HepG2 (cell line): ENCODE measurements at regions not wholly inside any gene's neighbourhood (a gene's known extent, or its start where the extent isn't known, plus 50 kb on each side); places are given as distances from the start of the nearest gene placed in this dataset.
"Not testable (repeated sequence)": the region's sequence is repeated elsewhere in the genome, so short reads cannot be mapped to it uniquely, and the experiment has no call there.

Source experiments
- ATAC-seq: fragments of 200-7000 bp; cut with Tn5 transposase; 3 replicates; pipeline ENCODE4 v1.9.1; 2020; ENCODE audit warnings: mild to moderate bottlenecking, moderate library complexity
- BruUV-seq: library from RNA; stranded (reverse); fragments of 400-500 nt; replicated peaks from 2 replicates; lab custom pipeline; 2021; lab: Mats Ljungman, UMichigan
- CTCF ChIA-PET: fragments of 300-600 bp; formaldehyde crosslinking; extraction: SDS; loops from one replicate; lab custom pipeline; 2021; ENCODE audit warnings: low total read pairs, inconsistent platforms, low intra/inter-chr PET ratio; lab: Yijun Ruan, JAX
- POLR2A ChIA-PET: fragments of 350-600 bp; sonication (Branson Sonifier 250); formaldehyde crosslinking; loops from one replicate; lab custom pipeline; 2020; ENCODE audit warnings: antibody characterized with exemption, inconsistent platforms; lab: Yijun Ruan, JAX
- DNase-seq: peaks from one replicate; pipeline ENCODE4 v3.0.0-alpha.2; 2015; ENCODE audit warnings: low spot score
- FAIRE-seq: peaks from 3 replicates; lab custom pipeline; 2011; peaks lifted over from hg19 to GRCh38; lab: Jason Lieb, UNC
- H2AFZ ChIP-seq: one replicate; pipeline ENCODE4 v1.6.1; 2011; ENCODE audit warnings: low read length, inconsistent platforms
- H3K27ac ChIP-seq: fragments of 300-600 bp; 3 replicates; pipeline ENCODE4 v1.8.0; 2011; ENCODE audit warnings: mixed run types, mild to moderate bottlenecking, mixed read lengths, low read length, inconsistent platforms; ENCODE audit not compliant: insufficient read depth; ENCODE audit errors: extremely low read length
- H3K27me3 ChIP-seq, 2 experiments: fragments of 200-600 bp in 1 of 2; 2 replicates in 1 of 2; 3 replicates in 1 of 2; pipeline versions ENCODE4 v1.6.0 to v1.8.0; 2011; ENCODE audit warnings: low read length in 2 of 2, mild to moderate bottlenecking in 2 of 2, moderate library complexity in 2 of 2, inconsistent platforms in 1 of 2; ENCODE audit not compliant: insufficient read depth in 2 of 2, control insufficient read depth in 1 of 2
- H3K36me3 ChIP-seq, 2 experiments: fragments of 200-600 bp in 1 of 2; replicated peaks in 1 of 2; 2 replicates in 1 of 2; 3 replicates in 1 of 2; pipeline versions ENCODE4 v1.5.1 to v1.8.0; 2011; ENCODE audit warnings: low read length in 2 of 2, inconsistent platforms in 1 of 2; ENCODE audit not compliant: insufficient read depth in 2 of 2, control insufficient read depth in 1 of 2
- H3K4me1 ChIP-seq: 2 replicates; pipeline ENCODE4 v1.5.1; 2012; ENCODE audit warnings: low read length, inconsistent platforms; ENCODE audit not compliant: insufficient read depth
- H3K4me2 ChIP-seq: 2 replicates; pipeline ENCODE4 v1.6.0; 2011; ENCODE audit warnings: low read depth, low read length, inconsistent platforms
- H3K4me3 ChIP-seq, 3 experiments: fragments of 200-600 bp in 1 of 3; sonication (generic), shearing (Covaris generic) in 1 of 3; replicated peaks in 1 of 3; 2 replicates each; pipeline ENCODE4 v1.5.1; 2011 to 2016; ENCODE audit warnings: low read length in 3 of 3, inconsistent platforms in 2 of 3, low read depth in 2 of 3, mild to moderate bottlenecking in 2 of 3, control low read depth in 1 of 3, mixed read lengths in 1 of 3; ENCODE audit not compliant: insufficient read depth in 1 of 3
- H3K79me2 ChIP-seq: one replicate; pipeline ENCODE4 v1.6.1; 2011; ENCODE audit warnings: low read length, inconsistent platforms; ENCODE audit not compliant: insufficient read depth
- H3K9ac ChIP-seq: 2 replicates; pipeline ENCODE4 v1.6.0; 2011; ENCODE audit warnings: mild to moderate bottlenecking, low read depth, low read length, inconsistent platforms; ENCODE audit not compliant: insufficient read depth
- H3K9me3 ChIP-seq: 2 replicates; pipeline ENCODE4 v1.5.1; 2012; ENCODE audit warnings: mild to moderate bottlenecking, low read length
- H4K20me1 ChIP-seq: 2 replicates; pipeline ENCODE4 v1.6.0; 2011; ENCODE audit warnings: inconsistent platforms, mild to moderate bottlenecking, low read length, moderate library complexity; ENCODE audit not compliant: insufficient read depth
- ATM ChIP-seq: fragments of 450-650 bp; IDR thresholded peaks from 2 replicates; pipeline ENCODE4 v1.7.1; 2017; ENCODE audit warnings: mild to moderate bottlenecking, borderline replicate concordance
- DPF2 ChIP-seq: sonication (generic); formaldehyde crosslinking; IDR thresholded peaks from 2 replicates; pipeline ENCODE4 v1.4.0; 2020; ENCODE audit warnings: mild to moderate bottlenecking, low read depth, missing genetic modification reagents, borderline replicate concordance
- HMG20A ChIP-seq: IDR thresholded peaks from 2 replicates; pipeline ENCODE4 v1.6.1; 2016; ENCODE audit warnings: borderline replicate concordance
- KLF15 ChIP-seq: sonication (generic); formaldehyde crosslinking; IDR thresholded peaks from 2 replicates; pipeline ENCODE4 v1.8.1; 2023; ENCODE audit warnings: borderline replicate concordance, mild to moderate bottlenecking, inconsistent platforms, missing genetic modification reagents, mixed read lengths
- MNT ChIP-seq: fragments of 450-650 bp; IDR thresholded peaks from 2 replicates; pipeline ENCODE4 v1.6.1; 2016
- NR0B2 ChIP-seq: sonication (generic); formaldehyde crosslinking; IDR thresholded peaks from 2 replicates; pipeline ENCODE4 v1.4.0; 2020; ENCODE audit warnings: mild to moderate bottlenecking, missing genetic modification reagents
- POLR2A ChIP-seq, 2 experiments: IDR thresholded peaks; 2 replicates each; pipeline ENCODE4 v1.6.1; 2011; ENCODE audit warnings: low read depth in 2 of 2, low read length in 2 of 2, mild to moderate bottlenecking in 1 of 2, moderate library complexity in 1 of 2; ENCODE audit not compliant: insufficient read depth in 1 of 2
- TBX2 ChIP-seq: sonication (generic); formaldehyde crosslinking; IDR thresholded peaks from 2 replicates; pipeline ENCODE4 v1.5.0; 2020; ENCODE audit warnings: missing genetic modification reagents, mild to moderate bottlenecking, borderline replicate concordance
- USF2 ChIP-seq, 2 experiments: sonication (generic) in 1 of 2; formaldehyde crosslinking in 1 of 2; IDR thresholded peaks; 2 replicates each; pipeline versions ENCODE4 v1.5.1 to v1.6.1; 2011 to 2020; ENCODE audit warnings: borderline replicate concordance in 1 of 2, low read depth in 1 of 2, low read length in 1 of 2, mild to moderate bottlenecking in 1 of 2, missing genetic modification reagents in 1 of 2, moderate library complexity in 1 of 2
- ZBTB43 ChIP-seq: sonication (generic); formaldehyde crosslinking; conservative IDR thresholded peaks from 2 replicates; pipeline ENCODE4 v1.4.0; 2020; ENCODE audit warnings: missing genetic modification reagents
- ZMYM3 ChIP-seq: sonication (generic); formaldehyde crosslinking; IDR thresholded peaks from 2 replicates; pipeline ENCODE4 v1.5.1; 2020; ENCODE audit warnings: mild to moderate bottlenecking, missing genetic modification reagents
- ZNF160 ChIP-seq: sonication (generic); formaldehyde crosslinking; IDR thresholded peaks from 2 replicates; pipeline ENCODE4 v1.8.0; 2022; ENCODE audit warnings: mild to moderate bottlenecking, inconsistent platforms, missing genetic modification reagents
- ZNF776 ChIP-seq: sonication (generic); formaldehyde crosslinking; IDR thresholded peaks from 2 replicates; pipeline ENCODE4 v1.4.0; 2020; ENCODE audit warnings: mild to moderate bottlenecking, missing genetic modification reagents
- ZNF780A ChIP-seq: sonication (generic); formaldehyde crosslinking; IDR thresholded peaks from 2 replicates; pipeline ENCODE4 v1.8.0; 2022; ENCODE audit warnings: mild to moderate bottlenecking, missing genetic modification reagents, moderate library complexity
- WGBS: methylation state at CpG from one replicate; pipeline ENCODE4 v1.1.6; 2017; ENCODE audit warnings: low lambda C conversion rate; 5-methylcytosine and 5-hydroxymethylcytosine counted together
- in situ Hi-C: cut with HindIII; loops from 2 replicates; pipeline ENCODE4 v1.10.0; 2017; ENCODE audit warnings: low pct_unique_long_range_greater_than_20kb; ENCODE audit not compliant: extremely low pct_ligation_motif_present
- intact Hi-C: fragments of 100-400 bp; cut with micrococcal nuclease; formaldehyde crosslinking; loops from one replicate; pipeline ENCODE4 v1.10.0; 2022; ENCODE audit not compliant: unreplicated experiment

GRCh38 chr6:21345704-21346103, 247.8 kb upstream of the SOX4 start:
- BruUV-seq, CTCF ChIA-PET, H3K4me2 ChIP-seq, H3K27me3 ChIP-seq, DNase-seq, POLR2A ChIA-PET, FAIRE-seq, H3K4me3 ChIP-seq, H3K79me2 ChIP-seq, H3K27ac ChIP-seq, intact Hi-C loops, H4K20me1 ChIP-seq, H2AFZ ChIP-seq, H3K9me3 ChIP-seq, H3K4me1 ChIP-seq, H3K36me3 ChIP-seq, H3K9ac ChIP-seq, ATAC-seq: not testable (repeated sequence)
- WGBS: 88% methylated on average over 1 of the region's 1 CpG
- in situ Hi-C loops: loop anchor here (10.0 kb wide), 1 partner anchor 239 kb away; no protein-coding TSS in a partner anchor

- Histone ChIP-seq H3K79me2 (no peaks in the 10 kb centered on the region), H3K4me3 (no peak overlapping the region), H3K9ac (no peak overlapping the region), H3K27me3 (peaks cover 0 to 4% of the 10 kb centered on the region in 2 experiments; a peak in 1 of 5 replicates), H2AFZ (no peak overlapping the region), H3K36me3 (no peaks in the 10 kb centered on the region), H3K9me3 (no peaks in the 10 kb centered on the region), H3K4me1 (no peaks in the 10 kb centered on the region), H3K4me2 (no peak overlapping the region), H3K27ac (no peak overlapping the region), H4K20me1 (no peaks in the 10 kb centered on the region)
- no TSS peak for BruUV-seq
- ATAC-seq: no peak
- WGBS: 40% methylated on average over 7 of the region's 7 CpGs
- POLR2A ChIA-PET: no interaction called here
- FAIRE-seq: no peak
- no peak for DNase-seq
- in situ Hi-C loops (loop anchor here (10.0 kb wide), 1 partner anchor 237 kb away; no protein-coding TSS in a partner anchor), intact Hi-C loops (no loop called here)
- CTCF ChIA-PET: no interaction called here
- TF ChIP-seq DPF2 (CRISPR knock-in tag): no peak
- TF ChIP-seq POLR2A (IDR thresholded peaks at IDR 0.05; ENCODE audit: insufficient read depth in 1 of 2, low read depth in 2 of 2, low read length in 2 of 2): no peak
- no peak for TF ChIP-seq ZNF780A (CRISPR knock-in tag)
- TF ChIP-seq ATM: no peak
- no peak for TF ChIP-seq KLF15 (CRISPR knock-in tag)
- TF ChIP-seq ZNF160: no peak
- TF ChIP-seq ZMYM3 (CRISPR knock-in tag): no peak
- TF ChIP-seq NR0B2 (CRISPR knock-in tag): no peak
- no peak for TF ChIP-seq USF2 (IDR thresholded peaks at IDR 0.05; ENCODE audit: low read depth, low read length)
- TF ChIP-seq USF2 (CRISPR knock-in tag; IDR thresholded peaks at IDR 0.05; ENCODE audit: borderline replicate concordance): no peak
- TF ChIP-seq ZNF776 (CRISPR knock-in tag): no peak
- no peak for TF ChIP-seq HMG20A (CRISPR knock-in tag)
- TF ChIP-seq ZBTB43 (CRISPR knock-in tag): no peak
- no peak for TF ChIP-seq TBX2 (CRISPR knock-in tag)
- no peak for TF ChIP-seq MNT
These were observed 245.4 kb upstream of the SOX4 start for GRCh38 chr6:21348146-21348503.
